Loucy (cell line): ENCODE measurements at regions not wholly inside any gene's neighbourhood (a gene's known extent, or its start where the extent isn't known, plus 50 kb on each side); places are given as distances from the start of the nearest gene placed in this dataset.
"Not testable (repeated sequence)": the region's sequence is repeated elsewhere in the genome, so short reads cannot be mapped to it uniquely, and the experiment has no call there.

ENCODE experiments used
- CTCF ChIP-seq: fragments of 200-600 bp; sonication (generic); conservative IDR thresholded peaks from 2 replicates; pipeline ENCODE4 v1.5.1; 2014; ENCODE audit warnings: mild to moderate bottlenecking, antibody characterized with exemption, low read length
- EZH2phosphoT487 ChIP-seq: fragments of 200-600 bp; IDR thresholded peaks from 2 replicates; pipeline ENCODE4 v1.6.1; 2018; ENCODE audit warnings: antibody characterized with exemption, mild to moderate bottlenecking, moderate library complexity, borderline replicate concordance

GRCh38 chr5:118282480-118283038 is 705.8 kb downstream of the DTWD2 start:
- TF ChIP-seq CTCF, EZH2phosphoT487: not testable (repeated sequence)
